ENCODE measurements at regions not wholly inside any gene's neighbourhood (a gene's known extent, or its start where the extent isn't known, plus 50 kb on each side); places are given as distances from the start of the nearest gene placed in this dataset.

DNA sequence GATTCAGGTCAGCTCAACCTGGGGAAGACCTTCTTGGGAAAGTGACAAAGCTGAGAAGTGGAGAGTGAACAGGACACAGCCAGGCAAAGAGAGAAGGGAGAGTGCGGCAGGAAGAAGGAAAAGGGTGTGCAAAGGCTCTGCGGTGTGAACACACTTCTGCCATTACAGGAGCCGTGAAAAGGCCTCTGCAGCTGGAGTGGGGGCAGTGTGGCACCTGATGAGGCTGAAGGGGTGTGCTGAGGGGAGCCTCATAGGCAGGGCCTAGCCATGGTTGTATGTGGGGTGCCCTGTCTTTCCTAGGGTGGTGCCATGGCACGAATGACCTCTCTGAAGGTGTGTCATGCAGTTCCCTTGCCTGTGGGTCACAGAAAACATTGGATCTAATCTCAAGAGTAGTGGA is 347.6 kb downstream of the CYRIA start:
- TF ChIP-seq, protein P1, sequence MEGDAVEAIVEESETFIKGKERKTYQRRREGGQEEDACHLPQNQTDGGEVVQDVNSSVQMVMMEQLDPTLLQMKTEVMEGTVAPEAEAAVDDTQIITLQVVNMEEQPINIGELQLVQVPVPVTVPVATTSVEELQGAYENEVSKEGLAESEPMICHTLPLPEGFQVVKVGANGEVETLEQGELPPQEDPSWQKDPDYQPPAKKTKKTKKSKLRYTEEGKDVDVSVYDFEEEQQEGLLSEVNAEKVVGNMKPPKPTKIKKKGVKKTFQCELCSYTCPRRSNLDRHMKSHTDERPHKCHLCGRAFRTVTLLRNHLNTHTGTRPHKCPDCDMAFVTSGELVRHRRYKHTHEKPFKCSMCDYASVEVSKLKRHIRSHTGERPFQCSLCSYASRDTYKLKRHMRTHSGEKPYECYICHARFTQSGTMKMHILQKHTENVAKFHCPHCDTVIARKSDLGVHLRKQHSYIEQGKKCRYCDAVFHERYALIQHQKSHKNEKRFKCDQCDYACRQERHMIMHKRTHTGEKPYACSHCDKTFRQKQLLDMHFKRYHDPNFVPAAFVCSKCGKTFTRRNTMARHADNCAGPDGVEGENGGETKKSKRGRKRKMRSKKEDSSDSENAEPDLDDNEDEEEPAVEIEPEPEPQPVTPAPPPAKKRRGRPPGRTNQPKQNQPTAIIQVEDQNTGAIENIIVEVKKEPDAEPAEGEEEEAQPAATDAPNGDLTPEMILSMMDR (IDR thresholded peaks at IDR 0.05; ENCODE audit: low read depth, low read length, missing control alignments): no peak
- DNase-seq (ENCODE audit: low read depth): no peak
- H3K4me3 ChIP-seq (ENCODE audit: low read depth, low read length): no peak overlapping the region

GRCh38 chr2:16317211-16317830 is 348.3 kb downstream of the CYRIA start:
- no peak for DNase-seq (ENCODE audit: low read depth)
- TF ChIP-seq, protein P1 (IDR thresholded peaks at IDR 0.05; ENCODE audit: low read depth, low read length, missing control alignments): no peak
- H3K4me3 ChIP-seq (ENCODE audit: low read depth, low read length): no peak overlapping the region

GRCh38 chr2:16316456-16317210 is 349.0 kb downstream of the CYRIA start:
- TF ChIP-seq, protein P1 (IDR thresholded peaks at IDR 0.05; ENCODE audit: low read depth, low read length, missing control alignments): no peak
- H3K4me3 ChIP-seq (ENCODE audit: low read depth, low read length): no peak overlapping the region
- no peak for DNase-seq (ENCODE audit: low read depth)

DNA sequence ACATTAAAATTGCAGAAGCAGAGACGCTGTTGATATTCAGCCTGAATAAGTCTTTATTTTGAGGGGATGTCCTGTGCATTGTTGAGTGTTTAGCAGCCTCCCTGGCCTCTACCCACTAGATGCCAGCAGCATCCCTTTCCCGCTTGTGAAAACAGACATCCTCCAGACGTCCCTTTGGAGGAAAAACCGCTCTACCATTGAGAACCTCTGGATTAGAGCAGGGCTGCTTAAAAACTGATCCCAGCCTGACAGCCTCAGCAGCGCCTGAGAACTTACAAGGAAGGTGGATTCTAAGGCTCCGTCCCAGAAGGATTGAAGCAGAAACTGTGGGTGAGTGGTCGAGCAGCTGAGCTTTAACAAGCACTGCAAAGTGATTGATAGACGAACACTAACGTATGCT is 349.7 kb downstream of the CYRIA start:
- DNase-seq (ENCODE audit: low read depth): no peak

GRCh38 chr2:16315458-16315835 is 350.2 kb downstream of the CYRIA start:
- no peak for DNase-seq (ENCODE audit: low read depth)
- H3K4me3 ChIP-seq (ENCODE audit: low read depth, low read length): no peak overlapping the region
- TF ChIP-seq, protein P1 (IDR thresholded peaks at IDR 0.05; ENCODE audit: low read depth, low read length, missing control alignments): no peak

More for the DNA sequence above, 349.7 kb downstream of the CYRIA start:
- H3K4me3 ChIP-seq (ENCODE audit: low read depth, low read length): no peak overlapping the region
- TF ChIP-seq, protein P1 (IDR thresholded peaks at IDR 0.05; ENCODE audit: low read depth, low read length, missing control alignments): no peak

DNA sequence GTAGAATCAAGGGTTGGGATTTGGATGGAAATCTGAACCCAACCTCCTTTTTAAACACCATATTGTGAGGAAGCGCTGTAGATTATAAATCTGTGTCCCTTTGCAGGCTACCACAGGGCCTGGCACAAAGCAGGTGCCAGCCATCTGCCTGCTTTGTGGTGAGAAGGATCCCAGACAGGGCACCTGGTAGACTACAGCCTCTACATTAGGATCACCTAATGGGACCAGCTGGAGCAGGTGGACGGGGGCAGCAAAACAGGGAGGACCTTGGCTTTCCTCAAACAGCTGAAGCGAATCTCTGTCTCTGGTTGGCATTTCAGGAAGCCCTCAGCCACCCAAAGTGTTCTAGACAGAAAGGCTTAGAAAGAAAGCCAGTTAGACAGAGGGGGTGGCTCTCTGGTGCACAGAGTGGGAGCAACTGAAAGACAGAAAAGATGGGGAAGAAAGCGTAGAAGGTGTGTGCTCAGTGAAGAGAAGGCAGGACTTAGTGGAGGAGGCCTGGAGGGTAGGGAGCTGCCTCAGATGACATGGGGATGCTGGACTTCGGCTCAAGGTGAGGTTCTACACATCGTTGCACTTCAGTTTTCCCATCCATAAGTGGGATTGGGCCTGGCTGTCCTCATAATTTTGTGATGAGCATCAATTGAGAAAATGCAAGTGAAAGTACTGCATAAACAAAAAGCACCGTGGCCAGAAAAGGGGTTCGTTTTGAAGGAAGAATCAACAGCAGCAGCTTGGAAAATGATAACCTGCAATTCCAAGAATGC is 350.8 kb downstream of the CYRIA start:
- no peak overlapping the region for H3K4me3 ChIP-seq (ENCODE audit: low read depth, low read length)
- DNase-seq (ENCODE audit: low read depth): no peak
- TF ChIP-seq, protein P1 (IDR thresholded peaks at IDR 0.05; ENCODE audit: low read depth, low read length, missing control alignments): no peak

Measured in GM12864 (cell line).